GM18517 (cell line): ENCODE measurements at regions not wholly inside any gene's neighbourhood (a gene's known extent, or its start where the extent isn't known, plus 50 kb on each side); places are given as distances from the start of the nearest gene placed in this dataset.
A peak's percentile ranks its signal among the peaks of the same experiment; 100 is the strongest.
"Not testable (repeated sequence)": the region's sequence is repeated elsewhere in the genome, so short reads cannot be mapped to it uniquely, and the experiment has no call there.

Source experiments
- ATAC-seq: cut with Tn5 transposase; IDR thresholded peaks from one replicate; pipeline ENCODE4 v1.9.1; 2021; ENCODE audit warnings: mild to moderate bottlenecking, moderate library complexity; ENCODE audit not compliant: unreplicated experiment

DNA sequence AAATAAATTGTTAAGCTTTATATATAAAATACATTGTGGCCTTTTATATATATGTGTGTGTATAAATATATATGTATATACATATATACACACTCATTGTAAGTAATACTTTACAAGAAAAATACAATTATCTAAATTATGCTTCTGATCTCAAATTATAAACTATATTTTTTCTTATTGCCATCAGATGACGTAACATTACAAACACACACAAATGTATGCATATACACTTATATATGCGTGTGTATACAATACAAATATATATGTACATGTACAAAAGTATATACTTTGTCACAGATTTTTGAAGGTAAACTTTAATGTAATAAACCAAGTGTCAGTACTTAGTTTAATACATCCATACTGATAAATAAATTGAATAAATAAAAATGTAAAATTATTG lies 278.9 kb upstream of the LMO3 start:
- no peak for ATAC-seq

DNA sequence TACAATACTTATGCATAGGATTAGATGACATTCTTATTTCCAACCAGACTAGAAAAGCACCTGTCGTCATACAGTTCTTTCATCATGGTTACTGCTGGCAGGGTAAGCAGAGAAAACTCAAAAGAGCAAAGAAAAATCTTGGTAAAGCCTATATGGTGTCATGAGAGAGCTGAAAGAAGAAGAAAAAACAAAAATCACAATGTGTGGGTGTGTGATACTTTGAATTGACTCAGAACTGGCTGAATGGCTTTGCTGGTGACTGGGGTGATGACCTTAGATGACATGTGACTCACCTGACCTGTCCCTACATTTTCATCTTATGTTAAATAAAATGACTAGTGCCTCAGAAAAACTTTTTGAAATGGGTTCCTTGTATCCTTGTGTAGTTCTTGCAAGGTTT lies 278.1 kb upstream of the LMO3 start:
- ATAC-seq: peak; percentile 95

DNA sequence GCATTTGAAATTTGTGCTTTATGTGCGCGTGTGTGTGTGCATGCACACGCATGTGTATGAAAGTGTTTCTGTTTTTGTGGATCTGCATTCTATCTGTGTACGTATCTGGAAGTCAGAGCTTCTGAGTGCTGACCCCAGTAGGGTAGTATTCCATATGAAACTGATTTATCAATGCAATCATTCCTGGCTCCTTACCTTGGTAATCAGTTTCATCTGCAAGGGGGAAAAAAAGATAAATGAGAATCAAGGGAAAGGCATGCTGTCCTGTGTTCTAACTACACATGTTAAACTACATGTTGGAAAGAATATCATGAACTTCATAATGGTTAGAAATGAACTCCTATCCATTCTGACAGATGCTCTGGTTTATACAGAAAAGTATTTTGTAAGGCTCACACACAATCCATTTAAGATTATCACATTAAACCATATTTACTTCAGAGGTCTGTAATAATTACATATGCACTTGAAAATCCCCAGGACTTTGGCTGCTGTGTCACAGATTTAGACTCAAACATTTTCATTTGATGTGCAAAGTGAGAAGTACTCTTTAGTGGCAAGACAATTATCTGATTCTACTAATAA lies 276.1 kb upstream of the LMO3 start:
- ATAC-seq: no peak

DNA sequence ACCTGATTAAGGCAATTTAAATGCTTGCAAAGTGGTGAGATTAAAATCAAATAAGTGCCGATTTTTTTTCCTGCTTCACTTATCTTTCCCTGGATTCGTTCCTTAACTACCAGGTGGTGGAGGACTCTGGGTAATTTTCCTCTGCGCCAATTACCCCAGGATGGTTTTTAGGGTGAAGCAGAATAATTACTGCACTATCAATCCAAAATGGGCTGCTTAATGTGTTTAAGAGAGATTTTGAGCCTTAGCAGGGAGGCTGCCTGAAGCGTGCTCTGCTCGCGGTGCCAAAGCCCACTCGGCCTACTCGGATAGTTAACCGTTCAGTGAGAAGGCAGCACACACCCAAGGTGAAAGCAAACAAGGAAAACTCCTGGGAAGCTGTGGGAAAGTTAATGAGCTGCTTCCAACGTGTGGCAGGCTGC lies 274.9 kb upstream of the LMO3 start:
- no peak for ATAC-seq

DNA sequence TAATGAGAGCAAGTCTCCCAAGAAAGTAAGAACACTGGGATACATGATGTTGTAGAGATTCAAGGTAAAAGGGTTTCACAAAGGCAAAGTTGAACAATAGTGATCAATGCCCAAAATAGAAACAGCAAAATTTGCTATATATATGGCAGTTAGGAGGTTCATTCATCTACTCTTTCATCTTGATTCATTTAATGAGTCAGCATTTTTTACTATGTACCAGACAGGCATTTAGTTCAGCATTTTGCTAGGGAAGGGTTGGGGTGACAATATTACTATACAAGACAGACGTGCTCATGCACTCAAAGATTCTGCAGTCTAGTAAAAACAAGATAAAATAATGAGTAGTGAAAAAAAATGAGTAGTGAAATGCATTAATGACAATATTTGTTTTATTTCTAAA lies 264.9 kb upstream of the LMO3 start:
- no peak for ATAC-seq

DNA sequence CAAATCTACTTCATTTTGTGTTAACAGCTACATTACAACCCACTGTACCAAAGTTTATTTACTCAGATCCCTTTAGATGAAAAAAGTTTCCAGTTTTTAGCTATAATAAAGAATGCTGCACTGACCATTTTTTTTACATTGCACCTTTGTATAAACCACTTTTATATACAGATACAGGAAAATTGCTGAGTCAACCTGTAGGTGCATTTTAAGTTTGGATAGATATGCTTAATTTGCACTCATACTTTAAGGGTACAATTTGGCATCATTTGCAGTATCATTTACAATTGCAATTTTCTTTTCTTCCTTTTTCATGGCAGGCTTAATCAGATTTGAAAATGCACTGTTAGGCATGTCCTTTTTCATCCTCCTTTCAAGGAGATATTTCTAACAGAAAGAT lies 257.8 kb upstream of the LMO3 start:
- no peak for ATAC-seq

DNA sequence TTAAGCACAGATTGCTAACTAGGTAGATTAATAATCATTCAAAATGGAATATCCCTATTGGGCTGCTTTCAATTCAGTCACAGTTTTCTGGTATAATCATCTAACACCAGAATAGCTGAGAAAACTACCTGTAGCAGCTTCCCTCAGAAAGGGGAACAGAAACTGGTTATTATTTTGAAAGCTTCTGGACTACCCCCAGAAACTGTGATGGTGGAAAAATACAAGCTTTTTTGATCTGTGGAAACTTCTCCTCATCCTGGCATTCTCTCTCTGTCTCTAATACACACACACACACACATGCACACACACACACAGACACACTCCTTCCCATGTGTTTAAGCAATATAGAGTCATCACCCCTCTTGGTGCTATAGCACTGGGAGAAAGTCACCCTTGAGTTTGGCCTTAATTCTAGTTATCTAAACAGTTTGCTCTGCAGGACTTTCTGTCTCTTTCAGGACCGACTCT lies 251.5 kb upstream of the LMO3 start:
- peak; percentile 98 for ATAC-seq

DNA sequence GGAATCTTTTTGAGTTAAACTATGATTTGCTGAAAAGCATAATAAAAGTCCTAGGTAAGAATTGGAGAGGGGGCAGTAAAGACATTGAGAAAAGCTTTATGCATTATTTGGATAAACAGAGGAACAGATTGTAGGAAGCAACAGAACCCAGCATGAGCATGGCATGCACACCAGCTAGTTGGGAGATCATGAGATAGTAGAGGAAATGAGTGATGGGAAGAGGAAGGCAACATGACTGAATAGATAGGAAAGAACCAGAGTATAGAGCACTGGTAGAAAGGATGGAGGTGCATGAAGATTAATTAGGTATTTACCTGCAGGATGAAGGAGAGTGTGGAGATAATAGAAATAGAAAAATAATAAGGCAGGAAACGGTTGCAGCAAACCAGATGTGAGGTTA lies 248.5 kb upstream of the LMO3 start:
- ATAC-seq: no peak

DNA sequence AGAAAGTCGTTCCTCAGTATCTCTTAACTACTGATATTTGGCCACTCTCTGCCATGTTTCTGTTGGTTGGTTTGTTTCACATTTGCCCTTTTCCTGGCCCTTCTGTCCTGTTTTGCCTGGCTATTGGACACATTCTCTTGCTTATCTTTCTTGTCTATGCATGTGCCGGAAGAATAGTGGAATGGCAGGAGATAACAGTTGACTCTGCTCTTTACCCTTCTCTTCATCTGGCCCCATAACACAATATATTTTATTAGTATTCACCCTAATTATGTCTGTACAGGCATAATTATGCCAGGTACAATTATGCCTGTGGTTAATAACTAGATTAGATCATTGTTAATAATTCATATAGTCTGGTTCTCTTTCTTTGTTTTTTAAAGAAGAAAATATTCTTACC lies 243.5 kb upstream of the LMO3 start:
- ATAC-seq: no peak

DNA sequence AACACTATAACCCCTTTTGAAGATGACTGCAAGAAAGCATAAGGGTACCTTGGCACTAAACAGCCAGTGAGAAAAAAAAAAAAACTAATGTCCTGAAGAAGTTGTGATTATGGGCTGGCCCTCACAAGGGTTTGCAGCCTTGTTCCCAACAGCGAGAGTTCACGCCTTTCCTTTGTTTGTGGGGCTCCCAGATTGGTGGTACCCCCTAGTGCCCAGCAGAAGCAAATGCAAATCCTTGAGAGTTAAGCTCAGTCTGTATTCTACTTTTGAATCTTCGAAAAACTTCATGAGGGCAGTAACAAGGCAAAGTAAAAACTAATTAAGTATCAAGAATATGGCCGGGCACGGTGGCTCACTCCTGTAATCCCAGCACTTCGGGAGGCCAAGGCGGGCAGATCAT lies 238.9 kb upstream of the LMO3 start:
- no peak for ATAC-seq

DNA sequence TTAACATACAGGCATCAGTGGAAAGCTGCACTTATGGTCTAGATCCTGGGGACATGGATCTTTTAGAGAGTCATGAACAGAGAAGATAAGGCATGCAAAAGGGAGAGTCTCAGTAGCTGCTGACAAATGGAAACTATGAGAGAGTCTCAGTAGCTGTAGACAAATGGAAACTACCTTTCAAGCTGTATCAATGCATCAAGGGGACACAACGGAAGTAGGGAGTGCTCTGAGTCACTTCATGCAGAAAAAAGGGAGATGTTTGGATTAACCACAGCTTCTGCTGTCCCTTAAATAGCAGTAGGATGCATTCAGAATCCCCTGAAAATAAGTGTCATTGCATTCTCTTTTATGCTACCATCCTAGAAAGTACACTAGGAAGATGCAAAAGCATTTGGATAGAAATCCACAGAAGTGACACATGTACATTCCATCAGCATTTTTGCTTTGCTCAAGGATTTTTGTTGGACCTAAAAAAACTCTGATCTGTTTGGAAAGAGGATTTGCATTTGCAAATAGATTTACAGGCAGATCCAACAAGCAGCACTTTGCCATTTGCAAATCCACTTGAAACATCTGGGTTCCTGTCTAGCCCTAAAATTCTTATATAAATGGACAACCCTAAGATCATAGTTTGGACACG lies 227.5 kb upstream of the LMO3 start:
- ATAC-seq: peak; percentile 91

DNA sequence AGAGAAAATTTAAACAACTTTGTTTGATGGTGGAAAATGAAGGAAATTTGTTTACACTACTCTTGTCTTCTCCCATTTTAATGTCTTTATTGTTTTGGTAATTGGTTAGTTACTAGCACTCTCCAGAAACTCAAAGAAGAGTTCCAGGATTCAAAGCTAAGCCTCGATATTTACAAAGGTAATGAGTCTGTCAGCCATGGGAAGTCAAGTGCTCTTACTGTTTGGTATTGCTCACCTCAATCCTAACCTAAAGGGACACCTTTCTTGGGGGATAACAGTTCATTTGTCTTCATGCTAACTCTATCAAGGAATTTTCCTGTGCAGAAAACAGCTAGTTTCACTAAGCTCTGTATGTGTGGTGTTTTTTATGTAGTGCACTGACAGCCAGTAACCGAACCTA lies 222.9 kb upstream of the LMO3 start:
- no peak for ATAC-seq

DNA sequence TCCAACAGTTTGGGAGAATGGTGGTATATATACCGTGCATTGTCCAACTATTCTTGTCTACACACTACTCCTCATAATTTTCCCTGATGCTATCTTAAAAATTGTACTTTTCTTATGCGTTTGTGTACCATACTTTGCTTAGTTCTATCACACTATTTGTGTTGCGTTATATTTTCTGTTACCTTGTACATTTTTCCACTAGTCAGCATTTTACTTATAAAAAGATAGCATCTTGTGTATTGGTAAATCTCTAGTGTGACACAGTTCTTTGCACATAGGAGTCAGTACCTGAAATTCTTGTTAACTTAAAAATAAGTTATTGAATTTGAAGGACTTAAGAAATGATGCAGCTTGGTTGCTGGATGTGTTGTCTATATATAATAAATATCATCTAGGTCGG lies 201.8 kb upstream of the LMO3 start:
- no peak for ATAC-seq

DNA sequence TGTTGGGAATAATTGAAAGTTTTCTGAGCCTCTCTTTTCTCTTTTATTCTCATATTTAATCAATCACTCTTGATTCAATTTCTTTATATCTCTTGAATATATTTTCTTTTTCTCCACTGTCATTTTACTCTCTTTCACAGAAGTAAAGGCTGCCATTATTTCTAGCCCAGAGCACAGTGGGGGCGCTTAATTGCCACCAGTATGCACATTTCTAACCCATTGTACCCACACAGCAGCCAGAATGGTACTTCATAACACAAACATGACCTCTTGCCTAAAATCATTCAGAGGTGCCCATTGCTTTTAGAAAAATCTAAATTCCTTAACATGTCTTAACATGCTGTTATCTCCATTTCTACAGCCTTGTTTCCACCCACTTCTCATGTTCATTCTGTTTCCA lies 190.2 kb upstream of the LMO3 start:
- no peak for ATAC-seq

DNA sequence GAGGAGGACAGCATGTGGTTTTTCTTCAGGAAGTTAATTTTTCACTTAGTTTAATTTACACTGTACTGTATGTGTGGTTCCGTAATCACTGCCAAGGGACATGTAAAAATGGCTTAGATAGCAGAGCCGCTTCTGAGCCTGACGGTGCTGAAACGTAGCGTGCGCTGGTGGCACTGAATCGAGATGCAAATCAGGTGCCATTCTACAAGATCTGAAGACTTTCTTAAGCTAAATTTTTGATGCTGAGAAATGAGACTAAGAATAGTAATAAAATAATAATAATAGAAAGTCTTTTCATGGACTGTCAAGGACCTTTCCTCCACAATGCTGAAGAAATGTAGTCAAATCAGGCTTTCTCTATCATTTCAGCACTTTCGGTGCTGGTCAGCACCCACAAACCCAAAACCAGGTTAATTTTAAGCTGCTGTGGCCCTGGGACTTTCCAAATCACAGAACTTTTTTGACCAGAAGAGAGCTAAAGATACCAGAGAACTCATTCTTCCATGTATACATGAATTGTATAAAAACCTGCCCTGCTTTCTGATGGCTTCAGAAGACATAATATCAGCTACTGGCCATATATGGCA lies 183.3 kb upstream of the LMO3 start:
- ATAC-seq: peak; percentile 71

DNA sequence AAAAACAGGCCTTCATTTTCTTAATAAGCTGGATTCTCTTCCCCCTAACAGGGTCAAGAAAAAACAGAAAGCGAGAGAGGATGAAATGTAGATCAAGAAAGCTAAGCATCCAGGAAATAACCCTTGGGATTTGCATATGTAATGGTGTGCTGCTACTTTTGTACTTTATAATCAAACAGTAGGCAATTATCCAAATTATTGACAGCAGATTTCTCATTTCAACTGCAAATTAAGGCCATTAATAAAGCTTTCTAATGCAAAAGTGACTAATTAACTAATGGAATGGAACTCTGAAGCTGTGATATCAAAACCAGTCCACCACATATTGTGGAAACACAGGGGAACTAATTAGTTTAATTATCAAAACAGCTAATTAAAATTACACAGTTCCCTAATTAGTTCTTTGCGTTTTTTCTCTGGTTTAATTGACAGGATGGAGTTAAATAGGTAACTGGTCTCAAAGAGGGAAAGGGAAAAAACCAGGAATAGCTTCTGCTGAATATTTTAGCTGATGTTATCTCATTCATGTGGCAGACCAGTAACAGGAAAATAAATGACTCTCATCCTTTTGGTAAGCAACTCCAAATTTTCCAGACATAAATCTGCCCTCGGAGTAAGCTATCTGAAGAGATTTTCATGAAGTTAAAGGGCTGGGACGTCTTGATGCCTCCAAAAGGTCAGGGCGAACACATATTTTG lies 182.7 kb upstream of the LMO3 start:
- no peak for ATAC-seq

DNA sequence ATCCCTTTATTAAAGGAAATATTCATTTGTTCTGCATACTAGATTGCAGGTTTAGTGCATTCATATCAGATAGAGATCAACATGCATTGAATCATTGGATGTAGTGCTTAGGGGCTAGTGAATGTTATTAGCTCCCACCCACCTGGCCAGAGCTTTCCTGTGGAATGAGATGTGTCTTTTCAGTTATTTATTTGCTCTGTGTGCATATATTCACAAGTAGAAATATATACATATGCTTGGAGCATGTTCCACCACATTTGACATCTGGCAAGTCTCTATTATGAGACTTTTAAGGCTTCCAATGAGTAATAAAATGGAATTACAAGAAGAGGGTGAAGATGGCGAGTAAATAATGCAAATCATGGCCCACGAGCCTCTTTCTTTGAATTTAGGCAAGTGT lies 180.0 kb upstream of the LMO3 start:
- ATAC-seq: no peak

DNA sequence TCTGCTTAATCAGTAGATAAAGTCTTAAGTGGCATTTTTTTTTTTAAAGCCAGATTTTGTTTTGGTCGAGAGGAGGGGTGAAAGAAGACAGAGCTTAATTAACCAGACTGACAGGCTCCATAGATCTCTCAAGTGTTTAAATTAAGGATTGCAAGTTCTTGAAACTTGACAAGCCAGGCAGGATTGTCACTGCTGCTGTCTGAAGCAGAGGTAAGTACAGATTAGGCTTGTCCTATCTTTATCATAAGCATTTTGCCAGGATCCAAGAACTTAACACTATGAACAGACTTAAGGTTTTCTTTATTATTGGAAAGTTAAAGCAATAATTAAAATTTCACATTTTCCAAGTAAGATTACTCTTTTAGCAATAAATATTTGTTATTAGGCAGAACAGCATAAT lies 179.6 kb upstream of the LMO3 start:
- no peak for ATAC-seq

DNA sequence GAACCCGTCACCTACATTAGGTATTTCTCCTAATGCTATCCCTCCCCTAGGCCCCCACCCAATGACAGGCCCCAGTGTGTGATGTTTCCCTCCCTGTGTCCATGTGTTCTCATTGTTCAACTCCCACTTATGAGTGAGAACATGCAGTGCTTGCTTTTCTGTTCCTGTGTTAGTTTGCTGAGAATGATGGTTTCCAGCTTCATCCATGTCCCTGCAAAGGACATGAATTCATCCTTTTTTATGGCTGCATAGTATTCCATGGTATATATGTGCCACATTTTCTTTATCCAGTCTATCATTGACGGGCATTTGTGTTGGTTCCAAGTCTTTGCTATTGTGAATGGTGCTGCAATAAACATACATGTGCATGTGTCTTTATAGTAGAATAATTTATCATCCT lies 163.2 kb upstream of the LMO3 start:
- ATAC-seq: not testable (repeated sequence)

DNA sequence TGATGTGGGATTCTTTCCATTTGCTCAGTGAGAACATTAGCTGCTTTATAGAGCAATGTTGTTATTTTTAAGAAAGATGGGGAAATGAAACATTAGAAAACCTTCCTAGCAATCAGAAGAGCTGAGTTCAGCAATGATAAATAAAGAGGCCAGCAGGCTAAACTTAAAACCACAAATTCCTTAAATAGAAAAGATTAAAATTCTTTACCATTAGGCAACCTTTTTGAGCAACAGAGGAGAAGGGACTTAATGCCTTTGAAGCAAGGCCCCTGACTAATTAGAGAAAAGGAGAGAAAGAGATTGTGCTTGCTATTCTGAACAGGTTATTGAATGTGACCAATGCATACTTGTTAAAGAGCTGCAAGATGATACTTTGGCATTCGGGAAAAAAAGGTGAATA lies 160.8 kb upstream of the LMO3 start:
- no peak for ATAC-seq

DNA sequence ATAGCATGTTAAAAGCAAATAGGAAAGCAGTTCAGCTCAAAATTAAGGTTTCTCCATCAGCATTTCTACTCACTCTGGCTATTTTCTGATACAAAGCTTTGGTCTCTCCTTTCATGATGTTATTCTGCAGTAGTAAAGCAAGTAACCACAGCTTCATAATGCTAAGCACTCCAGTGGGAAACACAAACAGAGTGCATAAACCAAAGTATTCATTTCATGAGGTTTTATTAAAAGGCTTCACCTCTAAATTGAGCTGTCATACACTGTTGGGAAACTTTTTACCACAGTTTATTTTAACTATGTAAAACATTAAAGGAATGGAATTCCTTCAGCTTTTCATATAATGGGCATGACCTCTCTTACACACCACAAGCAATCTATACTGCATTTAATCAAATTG lies 157.9 kb upstream of the LMO3 start:
- ATAC-seq: no peak
